DOHH2 (cell line): ENCODE measurements at regions not wholly inside any gene's neighbourhood (a gene's known extent, or its start where the extent isn't known, plus 50 kb on each side); places are given as distances from the start of the nearest gene placed in this dataset.

Experiments used
- EZH2phosphoT487 ChIP-seq: fragments of 200-600 bp; sonication (generic); IDR thresholded peaks from 2 replicates; pipeline ENCODE4 v1.6.1; 2017; ENCODE audit warnings: borderline replicate concordance, mild to moderate bottlenecking, antibody characterized with exemption, low read length, moderate library complexity, mixed read lengths
- TF ChIP-seq, protein P1 (sequence below): fragments of 200-600 bp; sonication (generic); IDR thresholded peaks from one replicate; pipeline ENCODE4 v1.5.1; 2014; ENCODE audit warnings: antibody characterized with exemption, mild to moderate bottlenecking, low read depth, low read length; ENCODE audit not compliant: poor library complexity, severe bottlenecking

DNA sequence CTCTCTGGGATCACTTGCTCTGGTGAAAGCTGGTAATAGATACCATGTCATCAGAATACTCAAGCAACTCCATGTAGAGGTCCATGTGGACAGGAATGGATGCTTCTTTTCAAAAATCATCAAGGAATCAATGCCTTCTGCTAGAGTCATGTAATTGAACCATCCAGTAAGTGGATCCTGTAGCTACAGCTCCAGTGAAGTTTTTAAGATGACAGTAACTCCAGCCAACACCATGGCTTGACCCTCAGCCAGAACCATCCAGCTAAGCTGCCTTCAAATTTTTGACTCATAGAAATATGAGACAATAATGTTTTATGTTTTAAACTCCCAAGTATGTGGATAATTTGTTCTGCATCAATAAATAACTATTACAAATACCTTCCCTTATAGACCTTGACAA lies 923.7 kb downstream of the EPHA3 start:
- TF ChIP-seq, protein P1, sequence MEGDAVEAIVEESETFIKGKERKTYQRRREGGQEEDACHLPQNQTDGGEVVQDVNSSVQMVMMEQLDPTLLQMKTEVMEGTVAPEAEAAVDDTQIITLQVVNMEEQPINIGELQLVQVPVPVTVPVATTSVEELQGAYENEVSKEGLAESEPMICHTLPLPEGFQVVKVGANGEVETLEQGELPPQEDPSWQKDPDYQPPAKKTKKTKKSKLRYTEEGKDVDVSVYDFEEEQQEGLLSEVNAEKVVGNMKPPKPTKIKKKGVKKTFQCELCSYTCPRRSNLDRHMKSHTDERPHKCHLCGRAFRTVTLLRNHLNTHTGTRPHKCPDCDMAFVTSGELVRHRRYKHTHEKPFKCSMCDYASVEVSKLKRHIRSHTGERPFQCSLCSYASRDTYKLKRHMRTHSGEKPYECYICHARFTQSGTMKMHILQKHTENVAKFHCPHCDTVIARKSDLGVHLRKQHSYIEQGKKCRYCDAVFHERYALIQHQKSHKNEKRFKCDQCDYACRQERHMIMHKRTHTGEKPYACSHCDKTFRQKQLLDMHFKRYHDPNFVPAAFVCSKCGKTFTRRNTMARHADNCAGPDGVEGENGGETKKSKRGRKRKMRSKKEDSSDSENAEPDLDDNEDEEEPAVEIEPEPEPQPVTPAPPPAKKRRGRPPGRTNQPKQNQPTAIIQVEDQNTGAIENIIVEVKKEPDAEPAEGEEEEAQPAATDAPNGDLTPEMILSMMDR = no peak
- TF ChIP-seq EZH2phosphoT487 = no peak
